Endodermal cell (in vitro differentiated cells): ENCODE measurements at regions not wholly inside any gene's neighbourhood (a gene's known extent, or its start where the extent isn't known, plus 50 kb on each side); places are given as distances from the start of the nearest gene placed in this dataset.

Experiments
- DNase-seq: peaks from one replicate; pipeline ENCODE4 v3.0.0-alpha.2; 2017
- H3K27ac ChIP-seq: 2 replicates; pipeline ENCODE4 v1.5.1; 2013; ENCODE audit warnings: mild to moderate bottlenecking, low read depth, low read length, moderate library complexity
- H3K27me3 ChIP-seq: 2 replicates; pipeline ENCODE4 v1.6.1; 2013; ENCODE audit warnings: mild to moderate bottlenecking, low read length, moderate library complexity; ENCODE audit not compliant: insufficient read depth, control insufficient read depth, poor library complexity, severe bottlenecking
- H3K36me3 ChIP-seq: 2 replicates; pipeline ENCODE4 v1.7.0; 2013; ENCODE audit warnings: mild to moderate bottlenecking, low read length, moderate library complexity; ENCODE audit not compliant: control insufficient read depth, insufficient read depth
- H3K4me1 ChIP-seq: one replicate; pipeline ENCODE4 v1.7.0; 2013; ENCODE audit warnings: low read length; ENCODE audit not compliant: control insufficient read depth, insufficient read depth
- H3K4me3 ChIP-seq: 2 replicates; pipeline ENCODE4 v1.5.1; 2013; ENCODE audit warnings: mild to moderate bottlenecking, low read length, moderate library complexity
- H3K9ac ChIP-seq: 2 replicates; pipeline ENCODE4 v1.6.1; 2013; ENCODE audit warnings: mild to moderate bottlenecking, low read length, moderate library complexity; ENCODE audit not compliant: poor library complexity, severe bottlenecking; ENCODE audit errors: extremely low read depth
- H3K9me3 ChIP-seq: 2 replicates; pipeline ENCODE4 v1.6.1; 2013; ENCODE audit warnings: mild to moderate bottlenecking, low read length, moderate library complexity; ENCODE audit not compliant: control insufficient read depth
- H3K27ac Mint-ChIP-seq: 2 replicates; pipeline ENCODE4 v1.8.0; 2020; ENCODE audit warnings: mixed read lengths
- H3K27me3 Mint-ChIP-seq: 2 replicates; pipeline ENCODE4 v1.8.0; 2021; ENCODE audit warnings: mild to moderate bottlenecking, mixed read lengths; ENCODE audit not compliant: insufficient read depth
- H3K36me3 Mint-ChIP-seq: 2 replicates; pipeline ENCODE4 v1.8.0; 2020; ENCODE audit warnings: low read depth, mixed read lengths
- H3K4me1 Mint-ChIP-seq: 2 replicates; pipeline ENCODE4 v1.8.0; 2020; ENCODE audit warnings: mixed read lengths
- H3K4me3 Mint-ChIP-seq: 2 replicates; pipeline ENCODE4 v1.8.0; 2020; ENCODE audit warnings: mild to moderate bottlenecking, moderate library complexity, mixed read lengths
- H3K9me3 Mint-ChIP-seq: 2 replicates; pipeline ENCODE4 v1.8.0; 2020; ENCODE audit warnings: mild to moderate bottlenecking, mixed read lengths
- CTCF ChIP-seq: fragments of 200-600 bp; sonication (generic); conservative IDR thresholded peaks from 2 replicates; pipeline ENCODE4 v1.5.0; 2021; ENCODE audit warnings: antibody characterized with exemption, mild to moderate bottlenecking
- WGBS, 2 experiments: methylation state at CpG; one replicate each; pipeline versions ENCODE4 v1.1.5 to v1.1.7; 2013; ENCODE audit warnings: missing lambda C conversion rate in 2 of 2, mixed read lengths in 1 of 2; ENCODE audit not compliant: insufficient coverage in 1 of 2, insufficient read length in 1 of 2; 5-methylcytosine and 5-hydroxymethylcytosine counted together

GRCh38 chr1:238123201-238123600 is 232.5 kb upstream of the ZP4 start:
- no peaks in the 10 kb centered on the region for H3K27me3 Mint-ChIP-seq
- H3K4me3 ChIP-seq = no peak overlapping the region
- H3K4me1 Mint-ChIP-seq = peaks cover 10% of the 10 kb centered on the region
- no peaks in the 10 kb centered on the region for H3K9me3 ChIP-seq
- no peaks in the 10 kb centered on the region for H3K36me3 Mint-ChIP-seq
- no peak overlapping the region for H3K27ac ChIP-seq
- peaks cover 11% of the 10 kb centered on the region for H3K4me1 ChIP-seq
- no peak overlapping the region for H3K9ac ChIP-seq
- no peaks in the 10 kb centered on the region for H3K27me3 ChIP-seq
- TF ChIP-seq CTCF = no peak
- no peaks in the 10 kb centered on the region for H3K9me3 Mint-ChIP-seq
- H3K36me3 ChIP-seq = no peaks in the 10 kb centered on the region
- no peak overlapping the region for H3K27ac Mint-ChIP-seq
- DNase-seq = no peak
- WGBS, 2 experiments = 67 to 89% methylated on average over 1 to 3 of the region's 3 CpGs
- no peak overlapping the region for H3K4me3 Mint-ChIP-seq

GRCh38 chr1:238119861-238120260 is 229.1 kb upstream of the ZP4 start:
- no peak overlapping the region for H3K27ac ChIP-seq
- no peaks in the 10 kb centered on the region for H3K36me3 ChIP-seq
- Mint-ChIP-seq H3K4me3 (no peak overlapping the region), H3K4me1 (peaks cover 30% of the 10 kb centered on the region), H3K27ac (no peak overlapping the region), H3K9me3 (no peaks in the 10 kb centered on the region), H3K27me3 (no peaks in the 10 kb centered on the region), H3K36me3 (no peaks in the 10 kb centered on the region)
- no peaks in the 10 kb centered on the region for H3K27me3 ChIP-seq
- TF ChIP-seq CTCF = no peak
- 80% methylated on average over 1 of the region's 1 CpG; no CpG with 5 or more reads in 1 of the 2 experiments for WGBS, 2 experiments
- H3K9ac ChIP-seq = no peak overlapping the region
- H3K4me3 ChIP-seq = no peak overlapping the region
- DNase-seq = no peak
- no peaks in the 10 kb centered on the region for H3K9me3 ChIP-seq
- peaks cover 21% of the 10 kb centered on the region for H3K4me1 ChIP-seq

- no peaks in the 10 kb centered on the region for H3K36me3 Mint-ChIP-seq
- no peak overlapping the region for H3K27ac ChIP-seq
- peaks cover 21% of the 10 kb centered on the region for H3K4me1 ChIP-seq
- no peak overlapping the region for H3K4me3 Mint-ChIP-seq
- no peak overlapping the region for H3K9ac ChIP-seq
- H3K27me3 ChIP-seq = no peaks in the 10 kb centered on the region
- peak; percentile 41 for TF ChIP-seq CTCF
- H3K9me3 Mint-ChIP-seq = no peaks in the 10 kb centered on the region
- H3K4me3 ChIP-seq = no peak overlapping the region
- no peaks in the 10 kb centered on the region for H3K9me3 ChIP-seq
- WGBS, 2 experiments = 53 to 66% methylated on average over 4 of the region's 4 CpGs
- H3K27me3 Mint-ChIP-seq = no peaks in the 10 kb centered on the region
- peaks cover 34% of the 10 kb centered on the region for H3K4me1 Mint-ChIP-seq
- DNase-seq = no peak
- H3K36me3 ChIP-seq = no peaks in the 10 kb centered on the region
- no peak overlapping the region for H3K27ac Mint-ChIP-seq
Observed at GRCh38 chr1:238119060-238119459, 228.3 kb upstream of the ZP4 start.
